OCI-LY1 (cell line): ENCODE measurements at regions not wholly inside any gene's neighbourhood (a gene's known extent, or its start where the extent isn't known, plus 50 kb on each side); places are given as distances from the start of the nearest gene placed in this dataset.

Experiments
- CTCF ChIP-seq: fragments of 200-600 bp; sonication (generic), shearing (Covaris generic); IDR thresholded peaks from 2 replicates; pipeline ENCODE4 v1.5.1; 2017; ENCODE audit warnings: mild to moderate bottlenecking, antibody characterized with exemption, low read length, moderate library complexity, mixed read lengths
- EZH2 ChIP-seq: fragments of 200-600 bp; sonication (generic), shearing (Covaris generic); IDR thresholded peaks from 2 replicates; pipeline ENCODE4 v1.8.0; 2017; ENCODE audit warnings: borderline replicate concordance, mixed run types, mild to moderate bottlenecking, antibody characterized with exemption, low read length, moderate library complexity, mixed read lengths

- TF ChIP-seq CTCF = no peak
- TF ChIP-seq EZH2 = no peak
Measured at GRCh38 chr11:11038782-11039181, 180.9 kb upstream of the ZBED5 start.
